SKM-1 (cell line): ENCODE measurements at regions not wholly inside any gene's neighbourhood (a gene's known extent, or its start where the extent isn't known, plus 50 kb on each side); places are given as distances from the start of the nearest gene placed in this dataset.

Source experiments
- DNase-seq: peaks from one replicate; lab custom pipeline; 2025; ENCODE audit not compliant: unreplicated experiment; lab: John Stamatoyannopoulos, UW

GRCh38 chr5:160905285-160905684 lies 53.3 kb upstream of the ATP10B start:
- DNase-seq = no peak

GRCh38 chr5:160904591-160904990 lies 52.6 kb upstream of the ATP10B start:
- DNase-seq = no peak

- DNase-seq = no peak
These were observed 51.5 kb upstream of the ATP10B start for GRCh38 chr5:160903551-160903950.

DNA sequence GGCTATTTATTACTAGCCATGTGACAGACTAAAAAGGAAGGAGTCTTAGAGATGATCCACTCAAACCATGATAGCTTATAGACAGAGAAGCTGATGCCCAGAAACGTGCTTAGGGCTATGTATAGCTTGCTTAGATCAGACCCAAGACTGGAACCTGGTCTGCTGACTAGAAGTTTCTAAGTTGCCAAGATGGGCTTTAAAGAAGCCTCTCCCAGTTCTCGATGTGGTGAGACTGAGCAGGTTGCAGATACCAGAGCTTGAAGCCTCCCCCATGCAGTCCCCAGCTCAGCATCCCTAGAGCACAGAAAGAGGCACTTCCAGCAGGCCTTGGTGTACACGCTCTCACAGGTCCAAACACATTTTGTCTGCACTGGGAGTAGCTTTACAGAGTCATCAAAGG lies 51.1 kb upstream of the ATP10B start:
- DNase-seq = no peak
